RWPE1 (cell line): ENCODE measurements at regions not wholly inside any gene's neighbourhood (a gene's known extent, or its start where the extent isn't known, plus 50 kb on each side); places are given as distances from the start of the nearest gene placed in this dataset.

Source experiments
- CTCF ChIA-PET: fragments of 350-600 bp; sonication (Branson Sonifier 250); formaldehyde crosslinking; extraction: SDS; loops from one replicate; lab custom pipeline; 2021; lab: Yijun Ruan, JAX
- POLR2A ChIA-PET: fragments of 400-600 bp; formaldehyde crosslinking; extraction: SDS; loops from one replicate; lab custom pipeline; 2020; ENCODE audit warnings: antibody characterized with exemption; ENCODE audit not compliant: low non-redundant PET; lab: Yijun Ruan, JAX
- DNase-seq: peaks from one replicate; pipeline ENCODE4 v3.0.0; 2012; ENCODE audit warnings: low spot score
- H3K27ac ChIP-seq: fragments of 450-650 bp; 2 replicates; pipeline ENCODE4 v1.5.1; 2017
- CTCF ChIP-seq: fragments of 450-650 bp; conservative IDR thresholded peaks from 2 replicates; pipeline ENCODE4 v1.5.1; 2017; ENCODE audit warnings: low read depth, mild to moderate bottlenecking

- DNase-seq, result no peak
- CTCF ChIA-PET, result no interaction called here
- no peak for TF ChIP-seq CTCF
- H3K27ac ChIP-seq, result no peak overlapping the region
- POLR2A ChIA-PET, result no interaction called here
Measured at GRCh38 chr5:158492136-158492535, 607.6 kb downstream of the EBF1 start.

- no peak overlapping the region for H3K27ac ChIP-seq
- DNase-seq, result no peak
- no peak for TF ChIP-seq CTCF
- POLR2A ChIA-PET, result no interaction called here
- CTCF ChIA-PET, result interaction anchor here (0.6 kb wide), 3 partner anchors 9 to 1075 kb away, joined by 3 to 4 read pairs (median 3); no protein-coding TSS in a partner anchor
Measured at GRCh38 chr5:158487664-158488063, 612.1 kb downstream of the EBF1 start.

- ChIA-PET CTCF (interaction anchor here (0.6 kb wide), 2 partner anchors 1018 to 1076 kb away, joined by 3 read pairs; no protein-coding TSS in a partner anchor), POLR2A (no interaction called here)
- H3K27ac ChIP-seq, result no peak overlapping the region
- no peak for DNase-seq
- no peak for TF ChIP-seq CTCF
Measured at GRCh38 chr5:158487156-158487555, 612.6 kb downstream of the EBF1 start.

GRCh38 chr5:158486566-158486965 lies 613.1 kb downstream of the EBF1 start:
- no peak for TF ChIP-seq CTCF

GRCh38 chr5:158485604-158486081 lies 614.1 kb downstream of the EBF1 start:
- ChIA-PET POLR2A (no interaction called here), CTCF (interaction anchor here (0.6 kb wide), 1 partner anchor 174 kb away, joined by 3 read pairs; no protein-coding TSS in a partner anchor)
- H3K27ac ChIP-seq, result no peak overlapping the region
- no peak for DNase-seq
- TF ChIP-seq CTCF, result no peak

More at GRCh38 chr5:158486566-158486965, 613.1 kb downstream of the EBF1 start:
- CTCF ChIA-PET, result no interaction called here
- POLR2A ChIA-PET, result no interaction called here
- no peak overlapping the region for H3K27ac ChIP-seq
- DNase-seq, result no peak

- no peak for DNase-seq
- POLR2A ChIA-PET, result no interaction called here
- CTCF ChIA-PET, result no interaction called here
- H3K27ac ChIP-seq, result no peak overlapping the region
- no peak for TF ChIP-seq CTCF
Measured at GRCh38 chr5:158485047-158485446, 614.7 kb downstream of the EBF1 start.
